Adipocyte (in vitro differentiated cells): ENCODE measurements at regions not wholly inside any gene's neighbourhood (a gene's known extent, or its start where the extent isn't known, plus 50 kb on each side); places are given as distances from the start of the nearest gene placed in this dataset.

ENCODE experiments used
- DNase-seq: peaks from one replicate; pipeline ENCODE4 v3.0.0-alpha.2; 2015; ENCODE audit warnings: low read depth
- H3K27me3 ChIP-seq: replicated peaks from 2 replicates; pipeline ENCODE4 v1.7.0; 2013; ENCODE audit warnings: mild to moderate bottlenecking, low read length, moderate library complexity; ENCODE audit not compliant: control insufficient read depth, insufficient read depth
- H3K36me3 ChIP-seq: 2 replicates; pipeline ENCODE4 v1.7.0; 2013; ENCODE audit warnings: low read length, mild to moderate bottlenecking, moderate library complexity; ENCODE audit not compliant: control insufficient read depth, insufficient read depth, severe bottlenecking
- H3K4me1 ChIP-seq: 2 replicates; pipeline ENCODE4 v1.7.0; 2013; ENCODE audit warnings: mild to moderate bottlenecking, low read length, moderate library complexity; ENCODE audit not compliant: control insufficient read depth, insufficient read depth
- H3K4me3 ChIP-seq: 2 replicates; pipeline ENCODE4 v1.7.0; 2013; ENCODE audit warnings: mild to moderate bottlenecking, low read length, moderate library complexity
- H3K9ac ChIP-seq: 2 replicates; pipeline ENCODE4 v1.7.0; 2013; ENCODE audit warnings: mild to moderate bottlenecking, low read length, moderate library complexity
- H3K9me3 ChIP-seq: 2 replicates; pipeline ENCODE4 v1.7.0; 2013; ENCODE audit warnings: mild to moderate bottlenecking, low read length, moderate library complexity; ENCODE audit not compliant: control insufficient read depth

DNA sequence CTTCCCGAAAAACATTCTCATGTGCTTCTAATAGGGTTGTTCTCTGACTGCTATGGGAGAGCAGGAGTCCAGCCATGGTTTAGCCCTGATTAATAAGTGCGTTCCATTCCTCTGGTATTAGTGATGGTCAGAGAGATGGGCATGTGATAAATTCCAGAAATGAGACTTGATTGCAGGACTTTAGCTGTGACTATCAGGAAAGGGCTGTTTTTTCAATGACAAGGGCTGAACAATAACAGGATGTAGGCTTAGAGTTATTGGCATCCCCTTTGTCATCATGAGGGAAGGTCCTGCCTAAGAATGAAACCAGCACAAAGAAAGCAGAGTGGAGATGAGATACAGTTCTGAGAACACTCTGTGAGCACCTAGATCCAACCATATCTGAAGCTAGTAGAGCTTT lies 494.6 kb downstream of the MIAT start:
- Histone ChIP-seq H3K4me3 (no peak overlapping the region), H3K27me3 (peaks cover 34% of the 10 kb centered on the region), H3K4me1 (peaks cover 13% of the 10 kb centered on the region), H3K9me3 (no peaks in the 10 kb centered on the region), H3K36me3 (no peaks in the 10 kb centered on the region), H3K9ac (no peak overlapping the region)
- DNase-seq: no peak

DNA sequence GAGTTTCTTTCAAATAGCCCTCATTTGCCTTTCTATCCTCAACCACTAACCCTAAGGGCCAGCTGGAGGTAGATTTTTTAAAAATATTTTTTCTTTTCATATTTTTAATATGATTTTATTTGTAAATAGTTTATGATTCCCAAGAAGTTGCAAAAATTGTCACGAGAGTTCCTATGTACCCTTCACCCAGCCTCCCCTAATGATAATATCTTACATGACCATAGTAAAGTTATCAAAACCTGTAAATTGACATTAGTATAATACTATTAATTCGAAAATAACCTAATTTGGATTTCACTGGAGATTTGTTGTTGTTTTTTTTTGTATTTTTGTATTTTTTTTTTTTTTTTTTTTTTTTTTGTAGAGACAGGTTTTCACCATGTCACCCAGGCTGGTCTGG lies 495.5 kb downstream of the MIAT start:
- Histone ChIP-seq H3K4me1 (peaks cover 13% of the 10 kb centered on the region), H3K27me3 (peaks cover 25% of the 10 kb centered on the region), H3K9ac (no peak overlapping the region), H3K36me3 (no peaks in the 10 kb centered on the region), H3K9me3 (no peaks in the 10 kb centered on the region), H3K4me3 (no peak overlapping the region)
- DNase-seq: no peak

DNA sequence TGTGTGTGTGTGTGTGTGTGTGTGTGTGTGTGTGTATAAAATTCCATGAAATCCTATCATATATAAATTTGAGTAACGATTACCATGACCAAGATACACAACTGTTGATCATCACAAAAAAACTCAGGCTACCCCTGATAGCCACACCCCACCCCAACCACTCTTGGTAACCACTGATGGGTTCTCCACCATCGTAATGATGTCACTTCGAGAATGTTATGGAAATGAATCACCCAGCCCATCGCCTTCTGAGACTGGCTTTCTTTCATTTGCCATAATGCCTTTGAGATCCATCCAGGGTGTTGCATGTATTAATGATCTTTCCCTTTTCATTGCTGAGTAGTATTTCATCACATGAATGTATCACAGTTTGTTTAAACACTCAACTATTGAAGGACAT lies 496.0 kb downstream of the MIAT start:
- Histone ChIP-seq H3K27me3 (peaks cover 23% of the 10 kb centered on the region), H3K4me3 (no peak overlapping the region), H3K36me3 (no peaks in the 10 kb centered on the region), H3K9me3 (no peaks in the 10 kb centered on the region), H3K9ac (no peak overlapping the region), H3K4me1 (peaks cover 13% of the 10 kb centered on the region)
- DNase-seq: no peak

DNA sequence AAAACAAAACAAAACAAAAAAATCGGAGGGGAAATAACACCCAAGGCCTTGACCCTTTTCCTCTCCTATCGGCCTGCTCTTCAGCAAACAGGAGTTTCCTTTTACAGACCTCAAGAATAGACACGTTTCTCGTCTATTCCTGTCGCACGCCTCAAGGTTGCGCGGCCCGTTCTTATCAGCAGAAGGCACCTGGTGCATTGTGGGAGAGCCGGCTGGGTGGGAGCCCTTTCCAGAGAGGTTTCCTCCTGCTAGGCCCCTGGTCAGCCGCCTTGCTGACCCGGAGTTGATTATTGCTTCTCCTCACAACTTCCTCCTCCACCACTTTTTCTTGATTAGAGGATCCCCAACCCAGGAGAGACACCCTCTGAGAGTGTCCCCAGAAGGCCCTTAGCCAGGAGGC lies 497.3 kb downstream of the MIAT start:
- Histone ChIP-seq H3K9ac (no peak overlapping the region), H3K4me3 (no peak overlapping the region), H3K27me3 (peaks cover 26% of the 10 kb centered on the region), H3K9me3 (no peaks in the 10 kb centered on the region), H3K36me3 (no peaks in the 10 kb centered on the region), H3K4me1 (peaks cover 13% of the 10 kb centered on the region)
- no peak for DNase-seq

DNA sequence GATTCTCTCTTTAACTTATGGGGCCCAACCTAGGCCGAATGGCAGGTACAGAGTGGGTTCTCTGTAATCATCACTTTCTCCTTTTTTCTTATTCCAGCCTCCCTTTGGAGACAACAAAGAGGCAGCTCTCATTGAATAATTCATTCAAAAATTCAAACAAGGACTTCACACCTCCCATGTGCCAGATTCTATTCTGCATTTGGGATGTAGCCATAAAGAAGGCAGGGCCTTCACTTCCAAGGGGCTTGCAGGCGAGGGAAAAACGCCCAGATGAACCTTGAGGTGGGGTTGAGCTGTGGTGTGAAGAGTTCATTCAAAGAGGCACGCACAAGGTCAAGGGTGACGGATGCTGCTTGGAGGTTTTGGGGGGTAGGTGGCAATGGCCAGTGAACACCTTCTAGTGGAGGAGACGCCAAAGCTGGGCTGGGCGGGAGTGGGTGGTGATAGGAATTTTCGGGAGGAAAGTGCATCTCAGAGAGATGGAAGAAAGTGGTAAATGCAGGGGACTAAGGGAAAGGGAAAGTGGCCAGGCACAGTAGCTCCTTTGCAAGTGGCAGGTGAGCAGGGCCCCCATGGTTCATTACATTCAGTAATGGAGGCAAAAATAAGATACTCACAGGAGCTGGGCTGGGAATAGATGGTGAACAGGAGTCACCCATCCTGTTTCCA lies 499.6 kb downstream of the MIAT start:
- peaks cover 36% of the 10 kb centered on the region for H3K27me3 ChIP-seq
- no peak overlapping the region for H3K4me3 ChIP-seq
- H3K36me3 ChIP-seq: no peaks in the 10 kb centered on the region
- DNase-seq: no peak
- H3K4me1 ChIP-seq: no peaks in the 10 kb centered on the region
- no peaks in the 10 kb centered on the region for H3K9me3 ChIP-seq
- H3K9ac ChIP-seq: no peak overlapping the region

DNA sequence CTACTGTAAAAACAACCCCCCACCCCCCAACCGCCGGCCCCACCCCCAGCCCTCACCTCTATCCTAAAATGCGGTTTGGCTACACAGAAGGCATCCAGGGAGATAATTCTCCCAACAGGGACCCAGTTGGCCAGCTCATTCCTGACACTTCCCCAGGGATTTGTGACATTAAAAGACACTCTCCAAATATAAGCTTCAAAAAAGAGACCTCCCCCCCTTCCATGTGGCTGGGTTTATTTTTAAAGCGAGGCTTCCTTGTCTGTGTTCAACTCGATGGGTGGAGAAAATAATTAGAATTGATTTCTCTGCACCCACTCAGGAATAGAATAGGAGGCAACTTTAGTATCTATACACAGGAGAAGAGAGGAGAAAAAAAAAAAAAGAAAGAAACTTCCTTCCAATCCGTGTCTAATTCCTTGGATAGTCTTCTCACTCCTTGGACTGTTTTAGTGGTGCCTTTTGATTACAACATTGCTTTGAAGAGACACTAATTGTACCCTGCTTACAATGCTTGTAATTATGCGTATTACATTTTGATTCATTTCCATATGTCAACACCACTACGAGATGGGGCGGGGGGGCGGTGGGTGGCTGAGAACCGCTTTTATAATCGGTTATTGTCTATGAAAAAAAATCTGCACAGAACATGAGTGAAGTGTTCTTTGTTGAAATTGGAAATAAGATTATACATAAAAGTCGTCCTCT lies 500.4 kb downstream of the MIAT start:
- H3K36me3 ChIP-seq: no peaks in the 10 kb centered on the region
- H3K4me3 ChIP-seq: no peak overlapping the region
- H3K4me1 ChIP-seq: no peaks in the 10 kb centered on the region
- H3K27me3 ChIP-seq: peaks cover 45% of the 10 kb centered on the region
- DNase-seq: no peak
- no peak overlapping the region for H3K9ac ChIP-seq
- no peaks in the 10 kb centered on the region for H3K9me3 ChIP-seq

DNA sequence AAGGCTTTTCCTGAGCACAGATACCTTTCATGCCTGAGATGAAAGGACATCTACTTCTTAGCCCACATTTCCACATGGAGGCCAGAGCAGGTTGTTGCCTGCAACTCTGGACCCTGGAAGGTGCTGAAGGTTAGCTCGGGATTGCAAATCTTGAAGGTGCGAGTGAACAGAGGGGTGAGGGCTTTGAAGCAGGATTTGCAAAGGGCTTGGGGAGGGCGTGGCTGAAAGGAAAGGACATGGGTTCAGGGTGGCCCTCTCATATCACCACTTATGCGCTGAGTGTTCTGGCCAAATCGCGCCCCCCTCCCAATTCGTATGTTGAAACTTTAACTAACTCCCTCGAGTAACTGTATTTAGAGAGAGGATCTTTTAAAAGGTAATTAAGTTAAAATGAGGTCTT lies 501.6 kb downstream of the MIAT start:
- H3K36me3 ChIP-seq: no peaks in the 10 kb centered on the region
- peaks cover 54% of the 10 kb centered on the region for H3K27me3 ChIP-seq
- H3K9me3 ChIP-seq: no peaks in the 10 kb centered on the region
- no peak for DNase-seq
- H3K9ac ChIP-seq: no peak overlapping the region
- no peaks in the 10 kb centered on the region for H3K4me1 ChIP-seq
- H3K4me3 ChIP-seq: no peak overlapping the region

DNA sequence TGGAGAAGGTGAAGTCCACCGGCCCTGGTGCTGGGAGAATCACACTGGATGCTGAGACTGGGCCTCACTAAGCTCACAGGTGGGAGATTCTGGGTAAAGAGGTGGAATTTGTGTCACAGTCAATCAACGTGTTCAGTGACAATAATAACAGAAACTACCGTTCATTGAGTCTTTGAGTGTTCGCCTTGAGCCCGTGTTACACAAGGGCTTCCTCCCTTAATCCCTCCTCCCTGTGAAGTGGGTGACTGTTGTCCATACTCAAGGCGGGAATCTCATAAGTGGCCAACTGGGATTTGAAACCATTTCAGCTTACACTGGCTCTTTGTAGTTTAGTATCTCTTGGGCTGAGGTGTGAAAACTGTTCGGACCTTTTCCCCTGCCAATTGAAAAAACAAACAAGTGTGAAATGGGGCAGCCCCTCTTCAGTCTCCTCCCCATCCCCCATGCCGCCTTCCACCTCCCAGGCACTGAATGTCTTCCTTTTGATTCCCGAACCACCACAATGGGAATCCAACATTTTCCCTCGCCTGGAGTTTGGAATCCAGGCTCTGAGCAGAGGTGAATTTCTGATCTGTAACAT lies 502.4 kb downstream of the MIAT start:
- H3K4me3 ChIP-seq: no peak overlapping the region
- H3K9ac ChIP-seq: no peak overlapping the region
- no peaks in the 10 kb centered on the region for H3K9me3 ChIP-seq
- H3K36me3 ChIP-seq: no peaks in the 10 kb centered on the region
- DNase-seq: no peak
- H3K4me1 ChIP-seq: no peaks in the 10 kb centered on the region
- H3K27me3 ChIP-seq: peaks cover 61% of the 10 kb centered on the region

DNA sequence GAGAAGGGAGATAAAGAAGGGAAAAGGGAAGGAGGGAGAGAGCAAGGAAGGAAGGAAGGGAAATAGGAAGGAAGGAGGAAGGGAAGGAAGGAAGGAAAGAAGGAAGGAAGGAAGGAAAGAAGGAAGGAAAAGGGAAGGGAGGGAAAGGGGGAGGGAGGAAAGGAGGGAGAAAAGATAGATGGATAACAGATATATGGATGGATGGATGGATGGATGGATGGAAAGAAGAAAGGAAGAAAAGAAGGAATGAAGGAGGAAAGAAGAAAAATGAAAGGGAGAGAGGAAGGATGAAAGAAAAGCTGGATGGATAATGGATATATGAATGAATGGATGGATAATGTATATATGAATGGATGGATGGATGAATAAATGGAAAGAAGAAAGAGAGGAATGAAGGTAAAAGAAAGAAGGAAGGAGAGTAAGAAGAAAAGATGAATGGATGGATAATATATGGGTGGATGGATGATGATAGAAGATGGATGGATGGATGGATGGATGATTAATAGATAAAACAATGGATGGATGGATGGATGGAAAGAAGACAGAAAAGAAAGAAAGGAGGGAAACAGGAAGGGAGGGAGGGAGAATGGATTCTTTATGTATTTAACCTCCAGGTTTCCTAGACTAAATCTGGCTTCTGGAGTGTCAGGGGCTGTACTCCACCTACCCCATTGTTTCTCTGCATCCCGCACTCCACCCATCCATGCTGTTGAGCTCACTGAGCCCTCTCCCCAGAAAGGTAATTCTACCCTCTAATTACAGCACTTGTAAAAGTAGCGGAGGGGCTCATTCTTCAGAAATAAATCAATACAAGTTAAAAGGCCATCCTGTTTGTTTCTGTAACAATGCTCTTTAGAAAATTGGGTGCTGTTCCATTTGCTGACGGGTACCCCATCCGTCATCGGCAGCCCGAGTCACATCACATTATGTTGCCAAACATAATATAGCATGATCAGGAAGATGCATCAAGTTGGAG lies 506.1 kb downstream of the MIAT start:
- Histone ChIP-seq H3K4me1 (no peaks in the 10 kb centered on the region), H3K36me3 (no peaks in the 10 kb centered on the region), H3K9me3 (no peaks in the 10 kb centered on the region), H3K9ac (no peak overlapping the region), H3K27me3 (peaks cover 84% of the 10 kb centered on the region), H3K4me3 (no peak overlapping the region)
- DNase-seq: no peak

DNA sequence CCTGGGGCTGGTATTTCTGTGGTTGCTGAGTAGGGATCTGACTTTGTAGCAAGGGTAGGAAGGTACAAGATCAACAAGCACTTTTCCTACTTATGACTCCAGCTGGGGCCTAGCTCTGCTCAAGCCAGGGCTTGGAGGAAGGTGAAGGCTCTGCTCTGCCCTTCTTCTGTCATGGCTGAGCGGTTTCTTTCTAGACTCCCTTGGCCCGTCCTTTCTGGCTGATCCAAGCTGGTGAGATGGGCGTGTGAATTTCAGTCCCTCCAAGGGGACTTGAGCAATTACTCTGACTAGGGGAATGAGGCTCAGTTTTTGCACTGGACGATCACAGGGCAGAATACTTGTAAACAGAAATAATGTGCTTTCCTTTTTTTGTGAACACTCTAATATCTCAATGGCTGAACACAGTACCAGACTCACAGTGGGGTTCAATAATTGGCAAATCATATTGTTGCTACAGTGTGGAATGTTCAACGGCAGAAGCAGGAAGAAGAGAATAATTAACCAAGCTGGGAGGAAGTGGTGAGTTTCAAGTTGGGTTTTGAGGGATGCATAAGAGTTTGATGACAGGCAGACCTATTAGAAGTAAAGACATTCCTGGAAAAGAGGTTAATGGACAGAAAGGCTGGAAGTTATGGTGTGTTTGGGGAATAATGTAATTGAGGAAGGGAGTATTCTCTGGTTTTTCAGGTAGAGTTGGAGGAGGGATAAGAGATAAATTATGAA lies 507.6 kb downstream of the MIAT start:
- Histone ChIP-seq H3K9me3 (no peaks in the 10 kb centered on the region), H3K27me3 (peaks cover 70% of the 10 kb centered on the region), H3K4me3 (no peak overlapping the region), H3K4me1 (peaks cover 2% of the 10 kb centered on the region), H3K9ac (no peak overlapping the region), H3K36me3 (no peaks in the 10 kb centered on the region)
- DNase-seq: no peak
